HEK293 (cell line): ENCODE measurements at regions not wholly inside any gene's neighbourhood (a gene's known extent, or its start where the extent isn't known, plus 50 kb on each side); places are given as distances from the start of the nearest gene placed in this dataset.

ENCODE experiments used
- CTCF ChIA-PET: fragments of 350-600 bp; formaldehyde crosslinking; extraction: SDS; loops from one replicate; lab custom pipeline; 2021; ENCODE audit warnings: antibody characterized with exemption; lab: Yijun Ruan, JAX
- POLR2A ChIA-PET: fragments of 300-600 bp; formaldehyde crosslinking; extraction: SDS; loops from one replicate; lab custom pipeline; 2020; ENCODE audit warnings: antibody characterized with exemption, inconsistent platforms; lab: Yijun Ruan, JAX
- H3K27ac ChIP-seq: fragments of 200-500 bp; sonication (Bioruptor generic); 2 replicates; pipeline ENCODE4 v1.5.1; 2014; ENCODE audit warnings: low read depth, low read length, control low read depth, inconsistent platforms; ENCODE audit errors: extremely low read depth
- H3K36me3 ChIP-seq, 2 experiments: fragments of 200-500 bp in 1 of 2; sonication (Bioruptor generic) in 1 of 2; 1 replicate in 1 of 2; 2 replicates in 1 of 2; pipeline ENCODE4 v1.5.1; 2014 to 2017; ENCODE audit warnings: inconsistent platforms in 2 of 2, low read length in 2 of 2; ENCODE audit not compliant: control insufficient read depth in 2 of 2, insufficient read depth in 1 of 2
- H3K4me1 ChIP-seq: fragments of 200-500 bp; sonication (Bioruptor generic); 2 replicates; pipeline ENCODE4 v1.5.1; 2014; ENCODE audit warnings: mild to moderate bottlenecking, low read length, inconsistent platforms; ENCODE audit not compliant: control insufficient read depth, insufficient read depth
- H3K4me3 ChIP-seq: 2 replicates; pipeline ENCODE4 v1.5.1; 2011; ENCODE audit warnings: low read depth, mild to moderate bottlenecking, control low read depth, low read length, moderate library complexity
- H3K9me3 ChIP-seq: fragments of 200-500 bp; sonication (Bioruptor generic); 2 replicates; pipeline ENCODE4 v1.5.1; 2014; ENCODE audit warnings: low read depth, low read length, inconsistent platforms; ENCODE audit not compliant: control insufficient read depth, insufficient read depth
- GLIS1 ChIP-seq: fragments of 450-650 bp; formaldehyde crosslinking; IDR thresholded peaks from 2 replicates; pipeline ENCODE4 v1.5.1; 2016; ENCODE audit warnings: missing biosample characterization, missing genetic modification characterization
- OSR2 ChIP-seq: fragments of 450-650 bp; formaldehyde crosslinking; IDR thresholded peaks from 2 replicates; pipeline ENCODE4 v1.5.1; 2016; ENCODE audit warnings: missing biosample characterization, missing genetic modification characterization
- PRDM1 ChIP-seq: fragments of 450-650 bp; formaldehyde crosslinking; IDR thresholded peaks from 2 replicates; pipeline ENCODE4; 2016; ENCODE audit warnings: missing biosample characterization, missing genetic modification characterization
- SCRT2 ChIP-seq: fragments of 450-650 bp; formaldehyde crosslinking; IDR thresholded peaks from 2 replicates; pipeline ENCODE4 v1.5.1; 2016; ENCODE audit warnings: missing biosample characterization, missing genetic modification characterization
- TRIM28 ChIP-seq: IDR thresholded peaks from 2 replicates; pipeline ENCODE4 v1.6.1; 2011; ENCODE audit warnings: low read length, control low read depth, borderline replicate concordance
- WT1 ChIP-seq: fragments of 450-650 bp; formaldehyde crosslinking; IDR thresholded peaks from 2 replicates; pipeline ENCODE4 v1.5.1; 2016; ENCODE audit warnings: missing biosample characterization, missing genetic modification characterization
- ZBTB1 ChIP-seq: fragments of 450-650 bp; formaldehyde crosslinking; IDR thresholded peaks from 2 replicates; pipeline ENCODE4 v1.5.1; 2016; ENCODE audit warnings: missing biosample characterization, missing genetic modification characterization
- ZBTB44 ChIP-seq: fragments of 450-650 bp; IDR thresholded peaks from 2 replicates; pipeline ENCODE4 v1.5.1; 2018; ENCODE audit warnings: missing biosample characterization, mild to moderate bottlenecking, missing genetic modification characterization
- ZBTB48 ChIP-seq: fragments of 450-650 bp; formaldehyde crosslinking; IDR thresholded peaks from 2 replicates; pipeline ENCODE4 v1.5.1; 2016; ENCODE audit warnings: missing biosample characterization, missing genetic modification characterization
- ZFP37 ChIP-seq: fragments of 450-650 bp; formaldehyde crosslinking; IDR thresholded peaks from 2 replicates; pipeline ENCODE4 v1.5.1; 2016; ENCODE audit warnings: missing biosample characterization, missing genetic modification characterization
- ZIC2 ChIP-seq: fragments of 450-650 bp; formaldehyde crosslinking; IDR thresholded peaks from 2 replicates; pipeline ENCODE4 v1.5.1; 2016; ENCODE audit warnings: missing biosample characterization, missing genetic modification characterization
- ZNF132 ChIP-seq: fragments of 450-650 bp; formaldehyde crosslinking; IDR thresholded peaks from 2 replicates; pipeline ENCODE4 v1.5.1; 2017; ENCODE audit warnings: missing biosample characterization, missing genetic modification characterization, borderline replicate concordance
- ZNF184 ChIP-seq: fragments of 450-650 bp; IDR thresholded peaks from 2 replicates; pipeline ENCODE4 v1.5.1; 2018; ENCODE audit warnings: missing biosample characterization, mild to moderate bottlenecking, missing genetic modification characterization
- ZNF274 ChIP-seq, 2 experiments: fragments of 200-500 bp in 1 of 2; fragments of 450-650 bp in 1 of 2; sonication (Bioruptor generic) in 1 of 2; formaldehyde crosslinking in 1 of 2; IDR thresholded peaks; 2 replicates each; pipeline versions ENCODE4 v1.5.1 to v1.6.1; 2014 to 2016; ENCODE audit warnings: borderline replicate concordance in 1 of 2, inconsistent platforms in 1 of 2, low read length in 1 of 2, missing biosample characterization in 1 of 2, missing genetic modification characterization in 1 of 2
- ZNF341 ChIP-seq: fragments of 450-650 bp; formaldehyde crosslinking; IDR thresholded peaks from 2 replicates; pipeline ENCODE4; 2016; ENCODE audit warnings: low read depth, missing biosample characterization, missing genetic modification characterization
- ZNF530 ChIP-seq: fragments of 450-650 bp; formaldehyde crosslinking; IDR thresholded peaks from 2 replicates; pipeline ENCODE4 v1.5.1; 2016; ENCODE audit warnings: low read depth, missing biosample characterization, missing genetic modification characterization
- ZNF548 ChIP-seq: fragments of 450-650 bp; formaldehyde crosslinking; IDR thresholded peaks from 2 replicates; pipeline ENCODE4 v1.5.1; 2016; ENCODE audit warnings: missing biosample characterization, missing genetic modification characterization
- ZNF623 ChIP-seq: fragments of 450-650 bp; formaldehyde crosslinking; IDR thresholded peaks from 2 replicates; pipeline ENCODE4 v1.5.1; 2016; ENCODE audit warnings: missing biosample characterization, missing genetic modification characterization
- ZNF768 ChIP-seq: fragments of 450-650 bp; formaldehyde crosslinking; IDR thresholded peaks from 2 replicates; pipeline ENCODE4 v1.5.1; 2018; ENCODE audit warnings: missing biosample characterization, mild to moderate bottlenecking, missing genetic modification characterization
- ZSCAN23 ChIP-seq: fragments of 450-650 bp; formaldehyde crosslinking; IDR thresholded peaks from 2 replicates; pipeline ENCODE4 v1.5.1; 2016; ENCODE audit warnings: missing biosample characterization, missing genetic modification characterization
- ZXDB ChIP-seq: fragments of 450-650 bp; formaldehyde crosslinking; IDR thresholded peaks from 2 replicates; pipeline ENCODE4 v1.5.1; 2016; ENCODE audit warnings: missing biosample characterization, missing genetic modification characterization
- TF ChIP-seq, protein P1 (sequence below): fragments of 450-650 bp; formaldehyde crosslinking; IDR thresholded peaks from 2 replicates; pipeline ENCODE4 v1.5.1; 2016; ENCODE audit warnings: missing biosample characterization, missing genetic modification characterization

DNA sequence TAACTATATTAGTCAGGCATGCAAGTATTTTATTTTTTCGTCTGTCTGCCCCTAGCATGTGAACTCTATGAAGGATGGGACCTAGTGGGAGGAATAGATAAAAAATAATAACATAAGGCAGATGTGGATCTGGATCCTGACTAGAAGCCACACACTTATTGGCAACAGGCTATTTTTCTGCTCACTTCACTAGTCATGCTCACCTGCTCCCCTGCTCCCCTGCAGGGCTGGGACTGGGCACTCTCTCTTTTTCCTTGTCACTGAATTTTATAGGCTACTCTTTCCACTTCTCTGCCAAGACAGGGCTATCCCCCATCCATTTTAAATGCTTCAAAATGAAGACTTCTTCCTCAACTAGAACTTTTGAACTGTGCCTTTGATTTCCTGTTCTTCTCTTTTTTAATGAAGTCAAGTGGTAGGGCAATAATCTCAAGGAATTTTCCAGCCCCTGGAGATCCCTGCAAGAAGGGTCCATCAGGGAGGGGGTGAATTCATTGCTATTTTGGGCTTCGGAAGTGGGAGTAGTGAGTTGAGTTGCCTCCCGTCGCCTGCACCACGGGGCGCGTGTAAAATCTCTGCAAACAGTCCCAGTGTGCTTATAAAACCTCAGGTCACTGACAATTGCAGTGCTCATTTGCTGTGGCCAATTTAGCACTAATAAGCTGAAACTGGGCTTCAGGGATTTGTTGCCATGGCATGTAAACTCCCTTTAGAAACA is 156.7 kb upstream of the NPVF start (continued):
- no peak for TF ChIP-seq ZBTB44
- no peak for TF ChIP-seq PRDM1 (tag by site-specific recombination)
- no peak for TF ChIP-seq ZFP37
- no peak for TF ChIP-seq ZNF768 (tag by site-specific recombination)
- no peak for TF ChIP-seq ZXDB (tag by site-specific recombination)
- no peak for TF ChIP-seq ZNF548 (tag by site-specific recombination)
- no peak for TF ChIP-seq ZNF623 (tag by site-specific recombination)
- TF ChIP-seq TRIM28: no peak
- TF ChIP-seq ZNF530 (tag by site-specific recombination): no peak
- TF ChIP-seq WT1 (tag by site-specific recombination): peak; percentile 86
- TF ChIP-seq SCRT2: peak; percentile 57; the same call in 1 of the 2 replicates
- peak; percentile 55 for TF ChIP-seq OSR2

DNA sequence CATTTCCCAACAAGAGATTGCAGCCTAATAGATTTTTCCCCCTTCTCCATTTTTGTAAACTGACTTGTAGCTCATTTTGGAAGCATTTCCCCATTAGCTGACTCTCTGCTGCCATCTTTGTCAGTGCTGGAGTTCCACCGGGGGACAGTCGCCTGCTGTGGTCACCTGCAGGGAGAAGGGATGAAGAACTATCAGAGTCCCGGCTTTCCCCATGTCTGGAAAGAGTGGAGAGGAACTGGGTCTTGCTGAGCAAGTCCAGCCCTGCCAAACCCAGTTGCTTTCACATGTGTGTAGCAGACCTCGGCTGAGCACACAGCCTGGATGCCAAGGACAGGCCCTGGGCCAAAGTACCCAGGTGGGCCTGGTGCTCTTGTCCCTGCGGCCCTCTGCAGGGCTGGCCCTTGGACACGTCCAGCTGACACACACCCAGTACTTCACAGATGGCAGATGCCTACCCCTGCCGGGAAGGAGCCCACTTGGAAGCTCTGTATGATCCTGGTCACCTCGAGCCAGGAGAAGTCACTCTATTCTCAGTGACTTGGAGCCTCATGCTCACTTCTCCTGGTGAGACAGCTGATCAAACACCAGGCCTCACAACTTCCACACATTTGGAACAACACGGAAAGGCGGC is 157.3 kb upstream of the NPVF start:
- Histone ChIP-seq H3K9me3 (no peaks in the 10 kb centered on the region), H3K4me1 (no peaks in the 10 kb centered on the region), H3K27ac (no peak overlapping the region), H3K4me3 (no peak overlapping the region), H3K36me3 (no peaks in the 10 kb centered on the region)
- peak; percentile 67 for TF ChIP-seq ZIC2
- TF ChIP-seq ZSCAN23: no peak
- ChIA-PET POLR2A (no interaction called here), CTCF (interaction anchor here (0.6 to 8.1 kb wide), 5 partner anchors 83 to 758 kb away, joined by 3 to 230 read pairs (median 3); no protein-coding TSS in a partner anchor)

DNA sequence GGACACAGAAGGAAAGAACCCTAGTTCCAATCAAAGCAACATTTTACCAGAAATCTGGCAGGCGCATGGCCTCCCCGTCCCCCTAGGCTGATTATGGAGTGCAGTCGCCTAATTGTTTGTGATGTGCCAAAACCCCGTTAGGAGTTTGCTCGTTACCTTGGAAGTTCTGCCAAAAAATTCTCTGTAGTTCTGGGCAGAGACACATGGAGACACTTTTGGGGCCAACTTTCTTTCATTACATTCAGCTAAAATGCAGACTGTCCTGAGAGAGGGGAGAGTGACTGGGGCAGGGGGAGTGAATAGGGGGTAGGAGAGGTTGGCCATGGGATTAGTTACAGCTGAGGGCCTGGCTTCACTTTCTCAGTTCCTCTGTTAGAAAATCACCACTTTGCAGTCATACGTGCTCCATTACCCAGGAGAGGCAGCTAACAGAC is 158.0 kb upstream of the NPVF start:
- ChIA-PET CTCF (interaction anchor here (0.6 to 8.1 kb wide), 4 partner anchors 84 to 468 kb away, joined by 3 to 230 read pairs (median 3); no protein-coding TSS in a partner anchor), POLR2A (no interaction called here)
- TF ChIP-seq ZNF341 (tag by site-specific recombination) (no peak), GLIS1 (tag by site-specific recombination) (no peak), ZBTB1 (tag by site-specific recombination) (no peak), ZNF132 (tag by site-specific recombination) (no peak), ZNF184 (no peak), ZBTB48 (no peak), ZNF274 (IDR thresholded peaks at IDR 0.05; ENCODE audit: low read length) (no peak), ZNF274 (tag by site-specific recombination; IDR thresholded peaks at IDR 0.05; ENCODE audit: borderline replicate concordance) (no peak)
- TF ChIP-seq, protein P1, sequence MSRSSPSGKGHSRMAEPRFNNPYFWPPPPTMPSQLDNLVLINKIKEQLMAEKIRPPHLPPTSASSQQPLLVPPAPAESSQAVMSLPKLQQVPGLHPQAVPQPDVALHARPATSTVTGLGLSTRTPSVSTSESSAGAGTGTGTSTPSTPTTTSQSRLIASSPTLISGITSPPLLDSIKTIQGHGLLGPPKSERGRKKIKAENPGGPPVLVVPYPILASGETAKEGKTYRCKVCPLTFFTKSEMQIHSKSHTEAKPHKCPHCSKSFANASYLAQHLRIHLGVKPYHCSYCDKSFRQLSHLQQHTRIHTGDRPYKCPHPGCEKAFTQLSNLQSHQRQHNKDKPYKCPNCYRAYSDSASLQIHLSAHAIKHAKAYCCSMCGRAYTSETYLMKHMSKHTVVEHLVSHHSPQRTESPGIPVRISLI (tag by site-specific recombination): no peak
- H3K27ac ChIP-seq: no peak overlapping the region
- no peaks in the 10 kb centered on the region for H3K36me3 ChIP-seq
- H3K4me3 ChIP-seq: no peak overlapping the region
- no peaks in the 10 kb centered on the region for H3K9me3 ChIP-seq
- H3K4me1 ChIP-seq: no peaks in the 10 kb centered on the region
